Body of pancreas (tissue), 4 donors: ENCODE measurements at regions not wholly inside any gene's neighbourhood (a gene's known extent, or its start where the extent isn't known, plus 50 kb on each side); places are given as distances from the start of the nearest gene placed in this dataset.

Source experiments
- CTCF ChIP-seq, 7 experiments: fragments of 450-650 bp in 4 of 7; fragments of 200-600 bp in 3 of 7; sonication (generic) in 3 of 7; IDR thresholded peaks; one replicate each; pipeline ENCODE4 v1.5.1; 2016 to 2019; ENCODE audit warnings: antibody characterized with exemption in 7 of 7
- POLR2A ChIP-seq, 3 donors: fragments of 450-650 bp; IDR thresholded peaks; one replicate each; pipeline ENCODE4 v1.6.1; 2016; ENCODE audit warnings: antibody characterized with exemption in 3 of 3, mild to moderate bottlenecking in 2 of 3

GRCh38 chr7:50251765-50252164 is 52.8 kb upstream of the IKZF1 start:
- TF ChIP-seq CTCF (IDR thresholded peaks at IDR 0.05) (no peak), POLR2A (IDR thresholded peaks at IDR 0.05) (no peak)
